Vagina (tissue), 2 donors: ENCODE measurements at regions not wholly inside any gene's neighbourhood (a gene's known extent, or its start where the extent isn't known, plus 50 kb on each side); places are given as distances from the start of the nearest gene placed in this dataset.

Source experiments
- DNase-seq, 2 donors: peaks; one replicate each; pipeline ENCODE4 v3.0.0-alpha.2; 2017; ENCODE audit errors: extremely low spot score in 2 of 2
- H3K27ac ChIP-seq: fragments of 200-600 bp; sonication (generic); one replicate; pipeline ENCODE4 v1.5.1; 2019
- H3K27me3 ChIP-seq: fragments of 200-600 bp; sonication (generic); one replicate; pipeline ENCODE4 v1.5.1; 2019
- H3K36me3 ChIP-seq, 2 donors: fragments of 200-600 bp; sonication (generic); one replicate each; pipeline ENCODE4 v1.5.1; 2017 to 2019
- H3K4me1 ChIP-seq: fragments of 200-600 bp; sonication (generic); one replicate; pipeline ENCODE4 v1.5.1; 2019
- H3K4me3 ChIP-seq, 2 donors: fragments of 200-600 bp; sonication (generic); 1 replicate in 1 of 2; 2 replicates in 1 of 2; pipeline ENCODE4 v1.5.1; 2016 to 2019
- H3K9me3 ChIP-seq: fragments of 200-600 bp; sonication (generic); one replicate; pipeline ENCODE4 v1.5.1; 2019
- CTCF ChIP-seq, 3 experiments: fragments of 450-650 bp in 2 of 3; fragments of 200-600 bp in 1 of 3; sonication (generic) in 1 of 3; IDR thresholded peaks; one replicate each; pipeline ENCODE4 v1.5.1; 2017 to 2019; ENCODE audit warnings: antibody characterized with exemption in 3 of 3, mild to moderate bottlenecking in 2 of 3, moderate library complexity in 2 of 3
- POLR2A ChIP-seq, 2 donors: fragments of 450-650 bp; IDR thresholded peaks; one replicate each; pipeline ENCODE4 v1.6.1; 2017; ENCODE audit warnings: antibody characterized with exemption in 2 of 2, mild to moderate bottlenecking in 2 of 2, moderate library complexity in 2 of 2
- POLR2AphosphoS5 ChIP-seq, 2 donors: sonication (generic); formaldehyde crosslinking; IDR thresholded peaks; one replicate each; pipeline ENCODE4 v1.9.0; 2017; ENCODE audit warnings: antibody characterized with exemption in 2 of 2, mild to moderate bottlenecking in 2 of 2, low read depth in 1 of 2; ENCODE audit not compliant: insufficient read depth in 1 of 2
- intact Hi-C: fragments of 100-400 bp; cut with DNase I; formaldehyde crosslinking; loops from one replicate; pipeline ENCODE4 v1.15.1; 2023

DNA sequence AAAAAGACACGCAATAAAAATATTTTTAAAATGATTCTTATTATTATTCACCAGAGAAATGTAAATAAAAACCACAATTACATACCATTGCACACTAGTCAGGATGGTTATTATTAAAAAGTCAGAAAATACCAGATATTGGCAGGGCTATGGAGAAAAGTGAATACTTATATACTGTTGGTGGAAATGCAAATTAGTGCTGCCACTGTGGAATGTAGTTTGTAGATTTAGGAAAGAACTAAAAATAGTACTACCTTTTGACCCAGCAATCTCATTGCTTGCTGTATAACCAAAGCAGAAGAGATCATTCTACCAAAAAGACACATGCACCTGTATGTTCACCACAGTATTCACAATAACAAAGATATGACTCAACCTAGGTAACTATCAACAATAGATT is 1237.3 kb upstream of the FAM98A start:
- Histone ChIP-seq H3K27ac (no peak overlapping the region), H3K4me1 (no peaks in the 10 kb centered on the region), H3K27me3 (no peaks in the 10 kb centered on the region), H3K9me3 (no peaks in the 10 kb centered on the region), H3K4me3 (no peak overlapping the region), H3K36me3 (no peaks in the 10 kb centered on the region)
- intact Hi-C loops: no loop called here
- no peak for DNase-seq
- no peak for TF ChIP-seq CTCF (IDR thresholded peaks at IDR 0.05)
- TF ChIP-seq POLR2AphosphoS5 (IDR thresholded peaks at IDR 0.05; ENCODE audit: insufficient read depth in 1 of 2, low read depth in 1 of 2): no peak
- TF ChIP-seq POLR2A (IDR thresholded peaks at IDR 0.05): no peak

GRCh38 chr2:34831096-34831495 is 1232.0 kb upstream of the FAM98A start:
- Histone ChIP-seq H3K27me3 (no peaks in the 10 kb centered on the region), H3K36me3 (no peaks in the 10 kb centered on the region), H3K4me3 (no peak overlapping the region), H3K9me3 (no peaks in the 10 kb centered on the region), H3K4me1 (no peaks in the 10 kb centered on the region), H3K27ac (no peak overlapping the region)
- TF ChIP-seq POLR2AphosphoS5 (IDR thresholded peaks at IDR 0.05; ENCODE audit: insufficient read depth in 1 of 2, low read depth in 1 of 2) (no peak), POLR2A (IDR thresholded peaks at IDR 0.05) (no peak), CTCF (IDR thresholded peaks at IDR 0.05) (no peak)
- intact Hi-C loops: no loop called here
- no peak for DNase-seq

DNA sequence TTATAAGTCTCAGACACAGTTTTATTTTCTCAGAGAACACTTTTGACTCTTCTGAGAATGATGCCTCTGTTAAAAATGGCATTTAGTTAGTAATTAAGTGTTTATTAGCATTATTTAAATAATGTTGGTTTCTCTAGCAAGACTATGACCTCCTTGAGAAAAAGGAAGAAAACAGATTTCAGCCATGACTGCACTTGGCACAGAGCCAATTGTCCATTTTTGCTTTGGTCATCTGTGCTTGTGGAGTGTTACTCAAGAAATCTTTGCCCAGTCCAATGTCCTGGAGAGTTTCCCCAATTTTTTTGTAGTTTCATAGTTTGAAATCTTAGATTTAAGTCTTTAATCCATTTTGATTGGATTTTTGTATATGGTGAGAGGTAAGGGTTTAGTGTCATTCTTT is 1229.4 kb upstream of the FAM98A start:
- Histone ChIP-seq H3K27me3 (no peaks in the 10 kb centered on the region), H3K27ac (no peak overlapping the region), H3K4me3 (no peak overlapping the region), H3K9me3 (no peaks in the 10 kb centered on the region), H3K36me3 (no peaks in the 10 kb centered on the region), H3K4me1 (no peaks in the 10 kb centered on the region)
- no peak for DNase-seq
- TF ChIP-seq CTCF (IDR thresholded peaks at IDR 0.05) (no peak), POLR2A (IDR thresholded peaks at IDR 0.05) (no peak), POLR2AphosphoS5 (IDR thresholded peaks at IDR 0.05; ENCODE audit: insufficient read depth in 1 of 2, low read depth in 1 of 2) (no peak)
- intact Hi-C loops: no loop called here

DNA sequence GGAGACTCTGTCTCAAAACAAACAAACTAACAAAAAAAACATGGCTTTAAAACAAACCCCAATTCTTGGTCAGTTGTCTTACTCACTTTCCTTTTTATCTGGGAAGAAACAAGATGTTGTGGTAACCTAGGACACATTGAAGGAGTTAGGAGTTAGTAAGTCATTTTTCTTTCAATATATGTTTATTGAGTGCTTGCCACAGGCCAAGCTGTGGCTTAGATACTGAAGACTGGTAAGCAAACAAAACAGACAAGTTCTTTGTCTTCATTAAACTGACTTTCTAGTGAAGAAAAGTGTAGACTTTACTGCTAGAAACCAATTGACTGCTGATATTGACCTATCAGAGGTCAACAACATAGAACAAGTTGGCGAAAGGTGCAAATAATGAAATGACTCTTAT is 1228.3 kb upstream of the FAM98A start:
- Histone ChIP-seq H3K27me3 (no peaks in the 10 kb centered on the region), H3K4me1 (no peaks in the 10 kb centered on the region), H3K36me3 (no peaks in the 10 kb centered on the region), H3K4me3 (no peak overlapping the region), H3K9me3 (no peaks in the 10 kb centered on the region), H3K27ac (no peak overlapping the region)
- intact Hi-C loops: no loop called here
- no peak for TF ChIP-seq POLR2A (IDR thresholded peaks at IDR 0.05)
- TF ChIP-seq POLR2AphosphoS5 (IDR thresholded peaks at IDR 0.05; ENCODE audit: insufficient read depth in 1 of 2, low read depth in 1 of 2): no peak
- no peak for TF ChIP-seq CTCF (IDR thresholded peaks at IDR 0.05)
- no peak for DNase-seq

DNA sequence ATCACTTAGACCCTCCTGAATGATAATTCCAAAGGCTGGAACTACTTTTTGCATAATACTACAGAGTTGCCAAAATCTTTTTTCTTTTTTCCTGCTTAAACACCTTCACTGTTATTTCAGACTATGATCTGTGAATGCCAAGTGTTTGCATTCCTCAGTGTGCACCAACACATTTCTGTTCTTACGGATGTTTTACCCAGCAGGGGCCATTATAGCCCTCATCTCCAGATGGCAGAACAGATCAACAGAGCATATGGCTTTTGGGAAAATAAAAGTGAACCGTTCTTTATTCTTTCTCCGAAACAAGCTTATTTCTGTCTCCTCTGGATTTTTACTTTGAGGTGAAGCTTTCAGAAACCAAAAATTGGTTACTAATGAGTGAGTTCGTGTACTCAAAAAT is 1226.6 kb upstream of the FAM98A start:
- no peaks in the 10 kb centered on the region for H3K27me3 ChIP-seq
- H3K4me3 ChIP-seq: no peak overlapping the region
- intact Hi-C loops: no loop called here
- H3K36me3 ChIP-seq: no peaks in the 10 kb centered on the region
- TF ChIP-seq CTCF (IDR thresholded peaks at IDR 0.05): no peak
- no peak for TF ChIP-seq POLR2A (IDR thresholded peaks at IDR 0.05)
- no peak for TF ChIP-seq POLR2AphosphoS5 (IDR thresholded peaks at IDR 0.05; ENCODE audit: insufficient read depth in 1 of 2, low read depth in 1 of 2)
- H3K4me1 ChIP-seq: no peaks in the 10 kb centered on the region
- no peak overlapping the region for H3K27ac ChIP-seq
- DNase-seq: no peak
- no peaks in the 10 kb centered on the region for H3K9me3 ChIP-seq
